ENCODE measurements at regions not wholly inside any gene's neighbourhood (a gene's known extent, or its start where the extent isn't known, plus 50 kb on each side); places are given as distances from the start of the nearest gene placed in this dataset.

- TF ChIP-seq FOXP2 (optimal IDR thresholded peaks at IDR 0.05; ENCODE audit: borderline replicate concordance, extremely low read depth, extremely low read length, insufficient read depth) = no peak
Measured at GRCh38 chr2:19617257-19617848, 258.9 kb upstream of the OSR1 start.

DNA sequence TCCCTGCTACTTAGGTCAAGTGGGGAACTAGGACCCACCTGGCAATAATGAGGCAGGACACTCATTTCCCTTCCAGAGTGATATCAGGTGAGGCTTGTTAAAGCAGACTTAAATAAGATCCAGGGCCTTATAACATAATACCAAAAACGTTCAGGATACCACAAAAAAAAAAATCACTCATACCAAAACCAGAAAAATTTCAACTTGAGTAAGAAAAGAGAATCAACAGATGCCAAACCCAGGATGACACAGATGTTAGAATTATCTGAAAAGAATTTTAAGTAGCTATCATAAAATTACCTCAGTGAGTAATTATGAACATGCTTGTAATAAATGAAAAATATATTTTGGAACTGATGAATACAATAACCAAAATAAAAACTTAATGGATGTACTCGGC is 255.6 kb upstream of the OSR1 start:
- no peak for TF ChIP-seq TAF1 (IDR thresholded peaks at IDR 0.05; ENCODE audit: borderline replicate concordance, insufficient read depth, low read length)
- no peak for TF ChIP-seq FOXP2 (optimal IDR thresholded peaks at IDR 0.05; ENCODE audit: borderline replicate concordance, extremely low read depth, extremely low read length, insufficient read depth)
- no peak for TF ChIP-seq POLR2AphosphoS5 (IDR thresholded peaks at IDR 0.05; ENCODE audit: low read depth, low read length)
- no peak for TF ChIP-seq REST (IDR thresholded peaks at IDR 0.05; ENCODE audit: insufficient read depth in 1 of 2, low read depth in 2 of 2, low read length in 2 of 2)
- no peak for TF ChIP-seq SIN3A (IDR thresholded peaks at IDR 0.05; ENCODE audit: borderline replicate concordance, insufficient read depth, low read length)

DNA sequence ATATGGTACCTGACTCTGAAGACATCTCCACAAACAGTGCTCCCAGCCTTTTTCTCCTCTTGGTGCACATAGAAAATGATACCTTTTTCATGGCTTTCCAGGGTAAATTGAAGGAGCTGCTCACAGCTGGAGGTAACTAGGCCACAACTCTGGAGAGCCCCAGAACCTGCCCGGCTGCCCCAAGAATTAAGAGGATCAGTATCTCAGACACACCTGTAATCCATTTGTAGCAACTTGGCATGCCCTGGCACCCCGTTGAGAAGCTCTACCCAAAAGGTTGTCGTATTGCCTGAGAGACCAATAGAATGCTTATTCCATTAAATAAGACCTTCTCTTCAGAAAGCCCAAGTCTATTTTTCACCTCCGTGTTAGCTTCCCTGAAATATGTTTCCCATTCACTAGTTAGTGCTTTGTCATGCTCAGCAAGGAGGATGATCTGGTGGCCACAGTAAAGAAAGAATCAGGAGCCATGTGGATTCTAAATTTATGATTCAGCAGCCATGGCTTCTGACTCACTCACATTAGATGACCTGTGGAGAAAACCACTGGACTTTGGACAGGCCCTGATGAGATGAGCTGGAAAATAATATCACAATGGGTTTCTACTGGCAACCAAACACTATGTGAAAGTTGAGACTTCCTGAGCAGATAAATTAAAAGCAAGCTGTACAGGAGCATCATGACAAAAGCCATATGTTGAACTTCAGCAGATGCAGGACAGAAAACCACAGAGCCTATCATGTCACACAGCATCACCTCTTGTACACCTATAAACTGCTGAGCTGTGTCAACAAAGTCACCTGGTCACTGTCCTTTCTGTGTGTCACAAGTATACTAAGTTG is 253.3 kb upstream of the OSR1 start:
- TF ChIP-seq POLR2AphosphoS5 (IDR thresholded peaks at IDR 0.05; ENCODE audit: low read depth, low read length) (no peak), TAF1 (IDR thresholded peaks at IDR 0.05; ENCODE audit: borderline replicate concordance, insufficient read depth, low read length) (no peak), FOXP2 (optimal IDR thresholded peaks at IDR 0.05; ENCODE audit: borderline replicate concordance, extremely low read depth, extremely low read length, insufficient read depth) (no peak), SIN3A (IDR thresholded peaks at IDR 0.05; ENCODE audit: borderline replicate concordance, insufficient read depth, low read length) (no peak), REST (IDR thresholded peaks at IDR 0.05; ENCODE audit: insufficient read depth in 1 of 2, low read depth in 2 of 2, low read length in 2 of 2) (no peak)

DNA sequence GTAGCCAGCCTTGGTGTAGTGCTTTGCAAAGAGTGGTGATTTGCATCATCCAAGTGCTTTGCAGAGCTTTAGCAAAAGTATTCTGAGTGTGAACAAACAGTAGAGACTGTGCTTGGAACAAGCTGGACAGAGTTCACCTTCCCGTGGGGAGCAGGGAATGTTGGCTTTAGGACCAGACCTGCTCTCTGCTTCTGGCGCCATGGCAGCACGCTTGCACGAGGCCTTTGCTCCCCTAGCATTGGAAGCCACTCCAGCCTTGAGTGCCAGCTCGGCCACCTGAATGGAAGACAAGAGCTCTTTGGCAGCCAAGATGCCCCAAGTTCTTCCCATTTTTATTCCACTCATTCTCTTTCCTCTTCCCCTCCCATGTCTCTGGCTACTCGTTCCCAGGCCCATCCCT is 250.8 kb upstream of the OSR1 start:
- TF ChIP-seq FOXP2 (optimal IDR thresholded peaks at IDR 0.05; ENCODE audit: borderline replicate concordance, extremely low read depth, extremely low read length, insufficient read depth) (no peak), POLR2AphosphoS5 (IDR thresholded peaks at IDR 0.05; ENCODE audit: low read depth, low read length) (no peak), SIN3A (IDR thresholded peaks at IDR 0.05; ENCODE audit: borderline replicate concordance, insufficient read depth, low read length) (no peak), TAF1 (IDR thresholded peaks at IDR 0.05; ENCODE audit: borderline replicate concordance, insufficient read depth, low read length) (no peak), REST (IDR thresholded peaks at IDR 0.05; ENCODE audit: insufficient read depth in 1 of 2, low read depth in 2 of 2, low read length in 2 of 2) (no peak)

- TF ChIP-seq POLR2AphosphoS5 (IDR thresholded peaks at IDR 0.05; ENCODE audit: low read depth, low read length) = no peak
- TF ChIP-seq FOXP2 (optimal IDR thresholded peaks at IDR 0.05; ENCODE audit: borderline replicate concordance, extremely low read depth, extremely low read length, insufficient read depth) = no peak
- no peak for TF ChIP-seq SIN3A (IDR thresholded peaks at IDR 0.05; ENCODE audit: borderline replicate concordance, insufficient read depth, low read length)
- no peak for TF ChIP-seq TAF1 (IDR thresholded peaks at IDR 0.05; ENCODE audit: borderline replicate concordance, insufficient read depth, low read length)
- TF ChIP-seq REST (IDR thresholded peaks at IDR 0.05; ENCODE audit: insufficient read depth in 1 of 2, low read depth in 2 of 2, low read length in 2 of 2) = no peak
Measured at GRCh38 chr2:19607931-19608771, 249.7 kb upstream of the OSR1 start.

All from PFSK-1 (cell line).